Hematopoietic multipotent progenitor cell (in vitro differentiated cells): ENCODE measurements at regions not wholly inside any gene's neighbourhood (a gene's known extent, or its start where the extent isn't known, plus 50 kb on each side); places are given as distances from the start of the nearest gene placed in this dataset.
A peak's percentile ranks its signal among the peaks of the same experiment; 100 is the strongest.

Experiments used
- DNase-seq, 3 donors: peaks; one replicate each; pipeline ENCODE4 v3.0.0-alpha.2; 2011 to 2015; ENCODE audit warnings: low read depth in 2 of 3, low spot score in 2 of 3

DNA sequence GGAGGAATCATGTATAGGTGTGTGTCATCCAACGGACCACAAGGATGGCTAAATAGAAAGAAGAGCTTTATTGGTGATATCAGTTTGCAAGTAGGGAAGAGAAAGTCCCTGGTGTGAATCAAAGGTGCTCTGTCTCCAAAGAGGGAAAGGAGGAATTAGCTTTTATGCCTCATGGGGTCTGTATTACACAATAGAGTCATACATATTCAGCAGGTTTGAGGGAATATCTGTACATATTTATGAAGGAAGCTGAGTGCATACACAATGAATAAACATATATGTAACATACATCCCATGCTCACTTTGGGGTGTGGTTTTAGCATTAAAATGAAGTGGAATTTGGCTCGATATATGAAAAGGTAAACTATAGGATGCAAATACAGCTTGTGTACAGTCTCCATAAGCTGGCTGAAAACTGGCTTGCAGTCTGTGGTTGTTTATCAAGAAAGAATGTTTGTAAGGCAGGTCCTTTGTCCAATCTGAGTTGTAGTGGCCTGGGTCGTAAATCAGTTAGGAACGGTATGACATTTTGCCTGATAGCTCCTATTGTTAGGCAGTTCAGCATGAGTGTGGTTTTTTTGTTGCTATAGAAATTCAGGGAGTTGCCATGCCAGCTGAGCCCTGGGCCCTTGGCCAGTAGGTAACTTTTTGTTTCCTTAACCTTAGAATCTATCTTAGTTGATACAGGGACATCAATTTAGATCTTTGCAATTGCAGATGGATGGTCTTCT, 198.0 kb upstream of the ZP4 start:
- no peak for DNase-seq

DNA sequence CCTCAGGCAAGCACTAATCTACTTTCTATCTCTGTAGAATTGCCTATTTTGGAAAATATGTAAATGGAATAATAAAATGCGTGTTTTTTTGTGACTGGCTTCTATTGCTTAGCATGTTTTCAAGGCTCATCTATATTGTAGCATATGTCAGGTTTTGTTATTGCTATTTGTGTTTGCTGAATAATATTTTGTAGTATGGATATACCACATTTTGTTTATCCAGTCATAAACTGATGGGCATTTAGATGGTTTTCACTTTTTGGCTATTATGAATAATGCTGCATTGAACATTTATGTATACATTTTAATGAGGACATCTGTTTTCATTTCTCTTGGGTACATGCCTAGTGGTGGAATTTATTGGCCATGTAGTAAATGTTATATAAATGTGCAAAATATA, 183.3 kb upstream of the ZP4 start:
- no peak for DNase-seq

DNA sequence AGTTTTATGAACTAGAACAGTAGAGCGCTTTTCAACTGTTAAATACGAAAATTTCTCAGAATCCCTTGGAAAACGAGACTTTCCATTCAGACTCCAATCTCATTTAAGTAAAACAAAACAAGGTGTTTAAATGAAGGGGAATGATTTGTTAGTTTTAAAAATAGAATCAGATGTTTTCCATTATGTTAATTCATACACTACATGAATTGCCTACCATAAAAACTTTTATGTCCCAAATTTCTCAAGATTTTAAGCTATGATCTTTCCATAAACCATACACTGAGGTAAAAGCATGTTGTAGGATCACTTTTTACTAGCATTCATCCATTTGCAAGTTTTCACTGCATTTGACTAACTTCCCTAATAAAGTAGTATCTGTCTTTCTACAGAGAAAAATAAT, 180.3 kb upstream of the ZP4 start:
- no peak for DNase-seq

DNA sequence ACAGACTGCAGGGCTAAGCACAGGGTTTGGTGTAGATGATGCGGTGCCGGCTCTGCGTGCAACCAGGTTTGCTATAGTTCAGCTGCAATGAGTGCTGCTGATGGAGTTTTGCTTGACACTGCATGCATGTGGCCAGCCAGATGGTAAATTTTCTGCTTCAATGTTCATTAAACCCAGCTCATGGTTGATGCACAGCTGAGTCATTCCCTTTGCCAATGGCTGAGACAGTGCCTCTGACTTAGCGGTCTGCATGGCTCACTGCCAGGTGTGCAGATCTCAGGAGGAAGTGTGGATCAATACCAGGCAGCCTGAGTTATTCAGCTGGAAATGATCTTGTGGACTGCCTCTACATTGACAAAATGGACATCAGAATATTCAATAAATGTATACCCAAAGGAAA, 172.7 kb upstream of the ZP4 start:
- peak in 1 of 3 donors; percentile 12 for DNase-seq

DNA sequence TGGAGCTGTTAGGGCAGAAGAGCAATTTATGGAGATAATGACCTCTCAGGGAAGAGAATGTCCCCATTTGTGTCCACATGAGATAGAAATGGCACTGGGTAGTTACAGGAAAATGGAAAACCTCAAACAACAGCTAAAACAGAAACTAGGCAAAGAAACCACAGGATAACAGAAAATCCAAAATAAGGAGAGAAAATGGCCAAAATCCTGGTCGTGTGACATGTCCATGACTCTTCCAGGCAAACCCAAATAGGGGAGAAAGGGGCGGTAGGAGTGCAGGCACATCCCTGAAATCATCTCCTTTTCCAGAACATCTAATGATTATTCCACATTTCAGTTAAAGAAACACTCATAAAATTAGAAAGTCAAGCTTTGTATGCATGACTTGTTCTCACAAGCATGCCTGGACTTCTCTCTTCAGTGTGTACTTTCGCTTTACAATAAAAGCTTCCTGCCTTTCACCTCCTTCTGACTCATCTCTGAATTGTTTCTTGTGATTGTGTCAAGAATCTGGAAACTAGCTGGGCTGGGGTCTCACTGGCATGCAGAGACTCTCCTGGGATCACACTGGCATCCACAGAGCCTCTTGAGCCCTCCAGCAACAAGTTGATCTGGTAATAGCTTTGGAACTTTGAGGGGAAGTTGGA, 171.4 kb upstream of the ZP4 start:
- no peak for DNase-seq

DNA sequence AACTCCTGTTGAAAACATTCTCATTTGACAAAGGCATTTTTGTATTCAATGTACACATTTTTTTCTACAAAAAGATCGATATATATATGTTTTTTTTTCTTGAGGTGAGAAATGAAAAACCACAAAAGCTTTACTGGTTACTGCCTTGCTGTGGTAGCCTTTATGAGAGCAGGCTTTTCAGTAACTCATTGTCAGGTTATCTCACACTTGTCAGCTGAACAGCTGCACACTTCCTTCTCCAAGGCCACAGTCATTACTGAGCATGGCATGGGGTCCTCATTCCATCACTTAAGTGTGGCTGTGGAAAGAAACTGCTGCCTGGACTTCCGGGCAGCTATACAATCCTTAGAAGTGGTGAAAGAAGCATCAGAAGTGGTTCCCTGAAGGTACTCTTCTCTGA, 169.3 kb upstream of the ZP4 start:
- peak in 1 of 3 donors; percentile 16 for DNase-seq

DNA sequence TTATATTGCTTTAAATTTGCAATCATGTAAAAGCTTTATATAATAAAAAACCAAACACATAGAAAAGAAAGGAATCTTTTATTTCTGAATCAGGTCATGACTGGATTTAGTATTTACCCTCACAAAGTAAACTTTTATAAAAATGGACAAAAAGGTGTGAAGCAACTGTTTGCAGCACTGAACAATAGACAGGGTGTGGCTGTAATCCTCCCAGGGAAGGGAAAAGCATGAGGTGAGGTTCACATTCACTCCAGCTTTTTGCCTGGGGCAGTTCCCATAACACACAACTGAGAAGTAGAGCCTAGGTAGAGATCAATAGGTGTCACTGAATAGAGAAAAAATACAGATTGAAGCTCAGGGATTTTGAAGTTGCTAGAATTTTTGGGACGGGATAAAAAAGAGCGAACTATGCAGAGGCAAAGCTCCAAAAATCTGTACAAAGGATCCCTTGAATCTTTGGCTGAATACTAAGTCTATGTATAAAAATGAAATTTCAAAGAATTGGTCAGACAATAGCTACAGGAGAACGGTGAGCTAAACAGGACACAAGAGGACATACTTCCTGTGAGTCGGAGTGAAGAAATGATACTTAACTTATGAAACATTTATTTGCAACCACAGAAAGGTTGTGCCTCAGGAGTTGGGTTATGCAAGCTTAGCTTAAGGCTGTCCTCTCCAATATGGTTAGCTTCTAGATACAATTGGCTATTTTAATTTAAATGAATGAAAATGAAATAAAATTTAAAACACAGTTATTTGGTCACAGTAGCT, 162.0 kb upstream of the ZP4 start:
- DNase-seq = no peak

DNA sequence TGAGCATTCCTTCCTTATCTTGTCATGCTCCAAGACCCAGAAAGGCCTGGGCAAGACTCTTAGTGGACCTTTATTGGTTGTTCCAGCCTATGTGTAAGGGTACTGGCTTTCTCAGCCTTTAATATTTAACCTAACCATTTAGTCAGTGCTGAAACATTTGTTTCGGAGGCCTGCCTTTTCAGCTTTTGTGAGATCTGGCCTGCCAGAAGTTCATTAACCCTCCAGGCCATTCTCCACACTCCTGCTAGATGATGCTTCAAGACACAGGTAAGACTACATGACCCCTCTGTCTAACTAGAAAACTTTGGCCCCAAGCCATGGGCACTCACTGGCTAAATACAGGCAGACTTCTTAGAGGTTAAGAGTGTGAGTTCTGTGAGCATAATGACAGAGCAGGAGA, 138.4 kb upstream of the ZP4 start:
- DNase-seq = no peak

DNA sequence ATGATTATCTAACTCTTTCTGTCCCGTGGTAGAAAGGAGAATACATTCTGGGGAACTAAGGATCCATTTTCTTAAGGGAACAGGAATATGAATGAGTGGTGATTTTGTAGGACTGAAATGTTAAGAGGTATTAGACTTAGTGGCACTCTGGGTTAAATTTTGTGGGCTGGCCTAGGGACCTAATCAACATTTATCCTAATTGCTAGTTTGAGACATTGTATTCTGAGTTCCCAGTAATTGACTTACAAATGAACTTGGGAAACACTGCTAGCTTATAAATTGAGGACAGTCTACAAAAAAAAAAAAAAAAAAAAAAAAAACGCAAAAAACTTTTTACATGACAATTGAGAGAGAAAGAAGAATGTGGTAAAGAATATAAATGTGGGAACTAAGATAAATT, 136.6 kb upstream of the ZP4 start:
- DNase-seq = no peak

DNA sequence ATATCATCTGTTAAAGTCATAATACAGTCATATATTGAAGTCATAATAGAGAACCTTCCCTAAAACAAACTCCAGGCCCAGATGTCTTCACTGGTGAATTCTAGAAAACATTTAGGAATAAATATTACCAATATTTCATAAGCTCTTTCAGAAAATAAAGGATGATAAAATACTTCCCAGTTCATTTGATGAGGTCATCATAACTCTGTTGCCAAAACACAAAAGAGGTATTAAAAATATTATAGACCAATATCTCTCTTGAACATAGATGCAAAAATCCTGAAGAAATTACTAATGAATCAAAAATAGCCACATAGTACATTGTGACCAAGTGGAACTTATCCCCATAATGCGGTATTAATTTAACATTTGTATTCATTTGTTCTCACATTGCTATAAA, 132.4 kb upstream of the ZP4 start:
- no peak for DNase-seq

DNA sequence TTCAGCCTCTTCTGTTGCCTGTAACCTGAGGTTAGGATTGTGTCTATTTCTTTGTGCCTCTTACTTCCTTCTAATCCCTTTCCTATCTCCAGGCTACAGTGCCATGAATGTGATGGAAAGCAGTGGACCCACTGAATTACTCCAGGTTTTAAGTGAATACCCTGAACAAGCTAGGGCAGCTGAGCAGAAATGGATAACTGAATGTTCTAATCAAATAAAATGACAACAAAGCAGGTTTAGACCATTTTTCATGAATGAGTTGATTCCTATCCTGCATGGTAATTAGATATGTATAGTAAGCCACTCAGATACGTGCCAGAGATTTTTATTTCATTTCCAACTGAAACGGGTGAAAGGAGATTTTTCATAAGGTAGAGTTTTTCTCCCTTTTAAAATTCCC, 127.5 kb upstream of the ZP4 start:
- DNase-seq = no peak

DNA sequence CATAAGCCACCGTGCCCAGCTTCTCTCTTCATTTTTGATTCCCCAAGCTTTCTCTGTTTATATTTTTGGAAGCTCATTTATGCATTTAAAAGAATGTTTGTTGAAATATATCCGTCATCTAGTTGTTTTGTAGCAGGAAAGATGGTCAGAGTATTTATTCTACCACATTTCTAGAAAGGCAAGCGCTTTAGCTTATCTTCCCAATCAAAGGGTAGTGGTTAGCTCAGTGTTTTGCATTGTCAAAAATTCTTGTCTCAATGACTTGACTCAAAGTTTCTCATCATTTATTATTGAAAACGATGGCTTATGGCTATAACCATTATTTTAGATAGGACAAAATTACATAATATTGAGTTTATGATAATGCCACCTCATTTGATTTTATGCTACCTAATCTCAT, 116.1 kb upstream of the ZP4 start:
- DNase-seq = peak in 1 of 3 donors; percentile 34

DNA sequence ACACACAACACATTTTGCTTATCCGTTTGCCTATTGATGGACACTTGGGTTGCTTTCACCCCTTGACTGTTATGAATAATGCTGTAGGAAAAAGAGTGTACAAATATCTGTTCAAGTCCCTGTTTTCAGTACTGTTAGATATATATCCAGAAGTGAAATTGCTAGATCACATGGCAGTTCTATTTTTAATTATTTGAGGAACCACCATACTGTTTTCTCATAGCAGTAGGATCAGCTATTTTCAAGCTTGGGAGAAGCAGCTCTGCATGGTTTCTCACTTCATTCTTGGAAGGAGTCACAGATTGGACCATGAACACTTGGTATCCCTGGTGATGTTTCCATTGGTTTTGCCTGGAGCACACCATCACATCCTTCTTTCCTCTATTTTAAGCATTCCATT, 114.4 kb upstream of the ZP4 start:
- DNase-seq = no peak

DNA sequence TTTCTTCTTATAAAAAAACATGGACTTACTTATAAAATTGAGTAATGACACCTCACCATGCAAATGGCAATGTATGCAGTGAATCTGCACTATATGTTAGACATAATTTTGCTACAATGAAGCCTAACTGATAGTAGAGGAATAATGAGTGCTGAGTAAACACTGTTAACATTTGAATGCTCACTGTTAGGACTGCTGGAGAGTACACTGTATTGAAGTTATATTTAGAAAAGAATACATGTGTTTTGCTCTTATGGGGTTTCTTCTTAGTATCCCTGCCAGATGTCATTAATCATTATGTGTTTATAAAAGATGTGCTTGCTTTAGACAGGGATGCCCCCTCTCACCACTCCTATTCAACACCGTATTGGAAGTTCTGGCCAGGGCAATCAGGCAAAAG, 111.1 kb upstream of the ZP4 start:
- DNase-seq = no peak

DNA sequence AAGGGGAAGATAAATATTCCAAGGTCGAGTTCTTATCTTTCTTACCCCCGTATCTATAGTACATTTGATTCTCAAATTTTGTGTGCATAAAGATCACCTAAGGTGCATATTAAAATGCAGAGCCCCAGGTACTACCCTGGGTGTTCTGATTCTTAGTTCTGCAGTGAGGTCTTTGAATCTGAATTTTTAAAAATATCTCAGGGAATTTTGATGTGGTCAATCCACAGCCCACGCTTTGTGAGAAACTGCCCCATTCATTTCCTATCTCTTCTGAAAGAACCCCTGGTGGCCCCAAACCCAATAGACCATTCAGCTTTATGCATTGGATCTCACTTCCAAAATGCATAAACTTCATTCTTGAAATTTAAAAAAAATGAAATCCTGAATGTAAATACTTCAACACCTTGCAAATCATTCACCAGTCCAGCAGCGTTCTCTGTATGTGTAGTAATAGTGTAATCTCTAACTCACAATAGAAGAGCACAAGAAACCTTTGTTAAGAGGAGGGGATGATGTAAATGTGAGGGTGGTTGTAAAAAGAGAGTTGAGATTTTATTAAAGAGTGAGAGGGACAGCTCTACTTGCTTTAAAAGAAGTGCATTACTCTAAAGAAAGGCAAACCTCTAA, 108.8 kb upstream of the ZP4 start:
- no peak for DNase-seq

DNA sequence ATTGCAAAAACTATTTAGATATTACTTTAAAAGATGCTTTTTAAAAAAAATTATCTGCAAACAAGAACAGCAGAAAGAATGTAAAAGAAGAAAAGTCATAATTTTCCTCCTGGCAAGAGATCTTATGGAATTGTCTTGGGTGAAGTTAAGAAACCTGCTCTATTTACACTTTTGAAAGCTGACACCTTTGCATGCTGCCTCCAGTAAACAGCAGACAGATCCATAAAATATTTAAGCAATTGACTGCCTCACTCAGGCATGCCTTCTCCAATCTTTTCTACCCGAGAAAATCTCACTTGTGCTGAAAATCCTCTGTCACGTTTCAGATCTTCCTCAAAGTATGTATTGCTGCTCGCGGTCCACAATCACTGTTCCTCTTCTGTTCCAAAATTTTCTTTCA, 107.9 kb upstream of the ZP4 start:
- DNase-seq = no peak

DNA sequence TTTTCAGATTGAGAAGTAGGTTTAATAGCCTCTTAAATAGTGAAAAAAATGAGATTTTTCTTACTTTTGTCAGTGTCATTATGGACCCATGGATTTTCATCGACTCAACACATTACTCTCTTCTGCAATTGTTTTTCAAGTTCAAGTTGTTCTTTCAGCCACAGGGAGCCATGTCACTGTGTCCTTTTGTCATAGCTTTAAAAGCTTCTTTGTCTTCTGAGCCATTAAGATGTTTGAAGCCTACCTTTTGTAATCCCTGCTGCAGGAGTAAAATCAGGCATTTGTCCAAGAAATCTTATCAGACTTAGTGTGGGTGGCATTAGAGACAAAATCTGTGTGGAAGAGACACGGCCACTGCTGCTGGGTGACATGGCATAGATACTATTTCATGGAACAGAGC, 92.8 kb upstream of the ZP4 start:
- DNase-seq = no peak

DNA sequence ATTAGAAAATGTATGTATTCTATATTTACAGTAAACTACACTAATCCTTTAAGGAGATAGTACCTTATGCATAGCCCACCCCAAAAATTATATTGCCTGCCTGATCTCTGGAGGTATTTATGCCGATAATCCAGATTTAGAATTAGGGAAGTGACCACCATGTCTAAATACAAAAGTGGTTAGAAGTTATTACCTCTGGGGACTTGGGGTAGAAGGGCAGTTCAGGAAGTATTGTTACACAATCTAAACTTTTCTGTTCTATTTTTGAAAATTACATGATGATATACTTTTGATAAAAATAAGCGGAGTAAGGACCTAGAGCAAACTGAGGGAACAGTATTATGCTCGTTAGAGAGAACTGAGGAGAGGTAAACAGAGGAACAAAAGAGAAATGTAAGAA, 90.5 kb upstream of the ZP4 start:
- no peak for DNase-seq

DNA sequence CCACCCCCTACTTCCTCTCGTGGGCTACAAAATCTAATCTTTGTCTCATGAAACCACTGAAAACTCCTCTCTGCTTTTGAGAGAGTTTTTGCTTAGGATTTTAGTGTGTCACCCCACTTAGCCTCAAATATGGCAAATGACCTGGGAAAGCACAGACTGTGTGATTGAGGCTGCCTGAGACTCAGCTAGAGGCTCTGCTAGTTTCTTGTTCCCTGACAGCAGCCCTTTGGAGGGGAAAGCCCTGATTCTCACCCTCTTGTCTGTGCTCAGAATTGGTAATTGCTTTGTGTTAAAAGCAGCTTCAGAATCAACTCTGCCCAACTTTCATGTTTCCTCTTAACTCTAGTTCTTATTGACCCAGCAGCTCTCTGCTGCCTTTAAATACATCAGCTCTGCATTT, 85.6 kb upstream of the ZP4 start:
- DNase-seq = no peak

DNA sequence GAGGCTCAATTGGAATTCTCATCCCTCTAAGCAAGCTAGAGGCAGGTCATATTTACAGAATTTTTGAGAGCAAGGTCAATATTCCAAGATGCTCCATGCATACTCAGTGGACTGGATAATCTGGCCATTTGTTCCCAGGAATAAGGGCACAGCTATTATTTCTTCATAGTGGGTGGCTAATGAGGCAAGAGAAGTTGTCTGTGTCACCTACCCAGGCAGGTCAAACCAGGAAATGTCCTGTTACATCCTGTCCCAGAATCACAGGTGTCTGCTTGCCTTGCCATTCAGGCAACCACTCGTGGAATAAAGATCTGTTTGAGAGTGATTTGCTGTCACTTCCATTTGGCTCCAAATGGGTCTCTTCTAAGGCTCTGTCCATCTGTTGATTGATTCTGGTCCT, 85.2 kb upstream of the ZP4 start:
- DNase-seq = no peak

DNA sequence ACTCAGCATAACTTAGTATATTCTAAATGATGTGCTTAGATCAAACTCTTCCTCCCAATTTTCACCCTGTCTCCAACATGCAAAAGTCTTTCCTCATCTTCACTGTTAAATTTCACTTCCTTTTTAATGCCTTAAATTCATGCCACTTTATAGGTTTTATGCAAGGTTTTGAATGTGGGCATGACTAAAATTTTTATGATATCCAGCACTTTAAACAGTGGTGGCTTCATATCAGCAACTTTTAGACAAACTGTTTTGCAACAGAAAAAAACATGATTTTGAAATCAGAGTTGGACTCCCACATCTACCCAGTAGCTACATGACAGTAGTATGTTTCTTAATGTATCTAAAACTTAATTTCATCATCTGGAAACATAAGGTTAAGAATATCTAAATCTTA, 84.7 kb upstream of the ZP4 start:
- DNase-seq = no peak

DNA sequence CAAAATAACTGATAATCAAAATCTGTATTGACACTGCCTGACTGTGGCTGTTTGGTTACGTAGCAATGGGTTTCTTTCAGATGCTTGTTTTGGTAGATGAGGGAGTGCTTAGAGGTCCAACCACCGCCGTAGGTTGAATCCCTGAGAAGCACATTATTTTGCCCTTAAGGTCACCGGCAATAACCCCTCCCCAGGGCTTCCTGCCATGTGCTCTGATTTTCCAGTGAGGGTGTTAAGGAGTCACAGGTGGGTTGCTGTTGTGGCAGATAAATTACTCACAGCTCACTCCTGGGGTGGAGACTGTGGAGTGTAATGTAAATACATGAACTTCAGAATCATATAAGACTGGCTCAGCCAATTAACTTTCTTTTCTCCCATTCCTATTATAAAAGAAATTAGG, 81.5 kb upstream of the ZP4 start:
- no peak for DNase-seq
